Lung microvascular endothelial cell (primary cell): ENCODE measurements at regions not wholly inside any gene's neighbourhood (a gene's known extent, or its start where the extent isn't known, plus 50 kb on each side); places are given as distances from the start of the nearest gene placed in this dataset.

ENCODE experiments used
- DNase-seq, 2 donors: peaks; one replicate each; pipeline versions ENCODE4 v3.0.0 to v3.0.0-alpha.2; 2010; ENCODE audit warnings: low read depth in 2 of 2

GRCh38 chr10:47053081-47053798 is 142.0 kb downstream of the PTPN20 start:
- no peak for DNase-seq

DNA sequence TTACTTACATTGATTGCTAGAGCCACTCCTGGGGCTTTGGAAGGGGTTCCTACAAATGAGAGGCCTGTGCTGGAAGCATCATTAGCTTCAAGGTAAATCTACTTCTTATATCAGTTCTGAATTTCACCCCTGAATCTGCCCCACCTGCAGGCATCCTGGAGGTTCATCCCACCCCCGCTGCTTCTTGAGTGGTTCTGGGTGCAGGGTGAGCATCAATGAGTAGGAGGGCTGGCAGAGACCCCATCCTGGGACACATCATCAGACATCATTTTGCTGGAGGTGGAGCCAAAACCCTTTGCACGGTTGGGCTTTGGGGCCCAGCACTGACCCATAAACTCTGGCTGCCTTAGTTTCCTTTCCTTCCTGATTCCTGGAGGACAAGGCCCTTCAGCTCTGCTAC is 143.7 kb downstream of the PTPN20 start:
- no peak for DNase-seq

GRCh38 chr10:47055386-47056246 is 144.4 kb downstream of the PTPN20 start:
- peak in 1 of 2 donors; percentile 13 for DNase-seq

DNA sequence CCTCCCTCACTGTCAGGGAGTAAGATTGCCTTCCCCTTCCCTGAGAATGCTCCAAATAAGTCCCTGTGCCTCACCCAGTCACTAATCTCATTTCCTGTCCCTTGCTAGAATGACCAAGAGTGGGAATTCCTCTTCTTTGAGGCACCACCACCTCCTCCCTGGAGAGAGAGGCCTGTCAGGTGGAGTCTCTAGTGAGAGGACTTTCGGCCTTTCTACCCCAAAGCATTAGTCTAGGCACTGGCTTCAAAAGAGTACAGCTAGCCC is 145.0 kb downstream of the PTPN20 start:
- no peak for DNase-seq

GRCh38 chr10:47057471-47057870 is 146.2 kb downstream of the PTPN20 start:
- no peak for DNase-seq

GRCh38 chr10:47058032-47058702 is 146.9 kb downstream of the PTPN20 start:
- no peak for DNase-seq

GRCh38 chr10:47058961-47059391 is 147.7 kb downstream of the PTPN20 start:
- no peak for DNase-seq

GRCh38 chr10:47059606-47060311 is 148.5 kb downstream of the PTPN20 start:
- DNase-seq = no peak

GRCh38 chr10:47060356-47060755 is 149.1 kb downstream of the PTPN20 start:
- no peak for DNase-seq

- DNase-seq = no peak
Observed at GRCh38 chr10:47060993-47061500, 149.8 kb downstream of the PTPN20 start.

DNA sequence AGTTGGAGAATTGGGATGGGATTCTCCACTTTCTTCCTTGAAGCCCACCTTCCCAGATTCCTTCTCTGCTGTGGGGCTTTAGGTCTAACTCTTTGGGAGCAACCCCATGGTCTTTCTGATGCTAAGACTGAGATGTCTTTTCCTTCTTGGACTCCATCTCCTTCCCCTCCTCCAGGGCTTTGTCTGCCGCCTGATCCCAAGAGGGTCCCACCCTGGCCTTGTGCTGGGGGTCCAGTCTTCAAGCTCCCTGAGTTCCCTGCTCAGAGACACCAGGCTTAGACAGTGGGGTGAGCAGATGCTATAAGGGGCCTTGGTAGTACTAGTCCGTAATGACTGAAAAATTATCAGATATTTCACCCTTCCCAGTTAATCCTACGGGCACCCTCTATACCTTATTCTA is 150.5 kb downstream of the PTPN20 start:
- no peak for DNase-seq

GRCh38 chr10:47062441-47063200 is 151.4 kb downstream of the PTPN20 start:
- DNase-seq = peak in 1 of 2 donors; percentile 14

DNA sequence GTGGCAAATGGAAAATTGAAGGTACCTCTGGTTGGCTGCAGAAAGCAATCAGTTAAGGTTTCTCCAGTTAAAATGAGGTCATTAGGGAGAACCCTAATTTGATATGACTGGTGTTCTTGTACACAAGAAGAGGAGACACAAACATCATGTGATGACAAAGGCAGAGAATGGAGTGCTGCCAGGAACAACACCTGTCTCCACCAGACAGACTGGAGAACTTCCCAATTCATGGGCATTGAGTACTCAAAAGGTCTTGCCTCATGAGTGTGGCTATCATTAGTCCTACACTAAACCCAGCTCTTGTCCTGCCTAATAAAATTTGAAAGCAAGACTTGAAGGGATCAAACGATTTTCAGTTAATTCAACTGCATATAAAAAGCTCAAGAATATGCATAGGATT is 152.6 kb downstream of the PTPN20 start:
- no peak for DNase-seq

DNA sequence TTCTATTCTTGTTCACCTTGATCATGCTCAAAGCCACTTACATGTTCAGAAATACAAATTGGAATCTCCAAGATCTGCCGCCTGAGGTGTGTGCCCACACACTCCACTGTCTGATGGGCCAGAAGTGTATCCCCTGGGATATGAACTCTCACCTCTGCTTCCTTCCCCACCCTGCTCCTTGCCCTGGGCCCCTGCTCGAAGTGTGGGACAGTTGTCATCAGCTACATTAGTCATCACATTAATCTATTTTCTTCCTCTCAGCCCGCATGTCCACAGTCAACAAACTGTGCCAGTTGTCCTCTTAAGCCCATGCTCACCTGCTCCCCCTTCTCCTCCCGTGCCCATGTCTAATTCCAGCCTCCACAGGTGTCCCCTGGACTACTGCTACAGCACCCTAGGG is 154.7 kb downstream of the PTPN20 start:
- DNase-seq = no peak

- DNase-seq = no peak
Observed at GRCh38 chr10:47067949-47068940, 157.0 kb downstream of the PTPN20 start.

DNA sequence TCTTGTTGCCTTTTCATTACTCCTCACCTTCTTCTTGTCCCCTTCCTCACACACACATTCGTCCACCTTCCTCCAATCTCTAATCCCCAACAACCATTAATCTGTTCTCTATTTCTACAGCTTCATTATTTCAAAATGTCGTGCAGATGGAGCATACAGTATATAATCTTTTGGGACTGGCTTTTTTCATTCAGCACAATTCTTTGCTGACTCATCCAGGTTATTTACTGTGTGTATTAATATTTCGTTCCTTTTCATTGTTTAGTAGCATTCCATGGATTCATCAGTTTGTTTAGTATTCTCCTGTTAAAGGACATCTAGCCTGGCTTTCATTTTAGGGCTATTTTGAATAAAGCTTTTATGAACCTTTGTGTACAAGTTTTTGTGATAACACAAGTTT is 159.3 kb downstream of the PTPN20 start:
- DNase-seq = no peak

DNA sequence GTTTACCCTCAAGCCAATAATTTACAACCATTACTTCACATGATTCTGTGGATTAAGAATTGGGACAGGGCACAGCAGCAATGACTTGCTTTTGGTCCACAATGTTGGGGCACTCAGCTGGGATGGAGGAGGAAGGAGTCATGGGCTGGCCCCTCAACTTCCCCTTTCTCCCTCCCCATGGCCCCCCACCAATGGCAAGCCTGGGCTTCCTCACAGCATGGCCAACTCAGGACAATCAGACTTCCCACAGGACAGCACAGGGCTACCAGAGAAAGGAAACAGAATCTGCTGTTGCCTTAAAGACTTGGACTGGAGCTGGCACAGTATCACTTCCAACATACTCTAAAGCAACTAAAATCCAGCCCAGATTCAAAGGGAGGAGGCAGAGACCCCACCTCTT is 160.7 kb downstream of the PTPN20 start:
- DNase-seq = no peak

GRCh38 chr10:47073967-47074366 is 162.7 kb downstream of the PTPN20 start:
- DNase-seq = no peak

DNA sequence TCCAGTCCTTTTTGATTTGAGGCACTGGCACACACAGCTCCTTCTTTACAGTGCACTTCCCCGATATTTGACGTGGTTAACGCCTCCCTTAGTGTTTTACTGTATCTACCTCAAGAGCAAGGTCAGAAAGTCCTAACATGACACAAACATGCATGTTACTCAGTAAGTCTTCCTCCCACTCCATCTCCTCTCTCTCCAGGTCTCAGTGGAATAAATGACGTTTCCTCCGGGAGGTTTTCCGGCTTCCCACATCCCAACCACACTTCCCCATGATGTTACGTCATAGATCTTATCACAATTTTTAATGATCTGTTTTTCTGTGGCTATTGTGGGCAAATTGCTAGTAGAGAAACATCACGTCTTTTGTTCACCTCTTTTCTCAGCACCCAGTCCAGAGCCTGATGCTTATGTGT is 165.7 kb downstream of the PTPN20 start:
- peak in 1 of 2 donors; percentile 20 for DNase-seq

DNA sequence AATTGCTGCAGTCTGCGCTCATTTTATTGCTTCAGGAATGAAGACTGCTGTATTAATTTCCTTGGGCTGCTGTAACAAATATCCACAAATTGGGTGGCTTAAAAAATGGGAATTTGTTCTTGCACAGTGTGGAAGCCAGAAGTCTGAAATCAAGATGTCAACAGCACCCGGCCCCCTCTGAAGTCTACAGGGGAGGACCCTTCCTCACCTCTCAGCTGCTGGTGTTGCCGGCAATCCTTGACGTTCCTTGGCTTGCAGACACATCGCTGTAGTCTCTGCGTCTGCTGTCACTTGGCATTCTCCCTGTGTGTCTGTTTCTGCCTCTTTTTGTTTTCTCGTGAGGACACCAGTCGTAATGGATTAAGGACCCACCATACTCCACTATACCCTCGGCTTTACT is 166.2 kb downstream of the PTPN20 start:
- no peak for DNase-seq
